H9 (cell line): ENCODE measurements at regions not wholly inside any gene's neighbourhood (a gene's known extent, or its start where the extent isn't known, plus 50 kb on each side); places are given as distances from the start of the nearest gene placed in this dataset.

Source experiments
- DNase-seq: peaks from one replicate; pipeline ENCODE4 v3.0.0-alpha.2; 2017
- H2AFZ ChIP-seq: one replicate; pipeline ENCODE4 v1.6.1; 2013; ENCODE audit warnings: mild to moderate bottlenecking, low read length, control low read depth, moderate library complexity
- H2AK5ac ChIP-seq: 2 replicates; pipeline ENCODE4 v1.6.1; 2013; ENCODE audit warnings: low read length, control low read depth, mixed read lengths; ENCODE audit not compliant: insufficient read length
- H2BK120ac ChIP-seq: one replicate; pipeline ENCODE4 v1.6.1; 2013; ENCODE audit warnings: low read depth, mild to moderate bottlenecking, low read length, control low read depth, inconsistent platforms; ENCODE audit not compliant: poor library complexity, severe bottlenecking
- H2BK12ac ChIP-seq: 2 replicates; pipeline ENCODE4 v1.6.1; 2013; ENCODE audit warnings: low read length, control low read depth, mixed read lengths, low read depth; ENCODE audit not compliant: insufficient read length
- H2BK15ac ChIP-seq: 2 replicates; pipeline ENCODE4 v1.6.1; 2013; ENCODE audit warnings: low read depth, low read length, control low read depth
- H2BK20ac ChIP-seq: one replicate; pipeline ENCODE4 v1.6.1; 2013; ENCODE audit warnings: low read depth, mild to moderate bottlenecking, low read length, control low read depth, inconsistent platforms; ENCODE audit not compliant: poor library complexity, severe bottlenecking
- H2BK5ac ChIP-seq: 2 replicates; pipeline ENCODE4 v1.6.1; 2013; ENCODE audit warnings: low read length, control low read depth, mixed read lengths; ENCODE audit not compliant: insufficient read length
- H3K14ac ChIP-seq: 2 replicates; pipeline ENCODE4 v1.6.1; 2013; ENCODE audit warnings: low read length, control low read depth; ENCODE audit not compliant: insufficient read depth
- H3K18ac ChIP-seq: 2 replicates; pipeline ENCODE4 v1.6.1; 2013; ENCODE audit warnings: low read depth, mild to moderate bottlenecking, mixed read lengths, low read length, control low read depth; ENCODE audit not compliant: insufficient read length
- H3K23ac ChIP-seq: 2 replicates; pipeline ENCODE4 v1.6.1; 2013; ENCODE audit warnings: low read length, control low read depth, mixed read lengths, low read depth; ENCODE audit not compliant: insufficient read length
- H3K23me2 ChIP-seq: 2 replicates; pipeline ENCODE4 v1.6.1; 2013; ENCODE audit warnings: low read depth, mild to moderate bottlenecking, mixed read lengths, low read length, control low read depth; ENCODE audit not compliant: insufficient read length, poor library complexity, severe bottlenecking
- H3K27ac ChIP-seq: 2 replicates; pipeline ENCODE4 v1.5.1; 2013; ENCODE audit warnings: low read length, control low read depth, mixed read lengths, low read depth; ENCODE audit not compliant: insufficient read length
- H3K27me3 ChIP-seq: 2 replicates; pipeline ENCODE4 v1.6.1; 2013; ENCODE audit warnings: low read length, control low read depth, inconsistent platforms; ENCODE audit not compliant: insufficient read depth
- H3K4ac ChIP-seq: 2 replicates; pipeline ENCODE4 v1.6.1; 2013; ENCODE audit warnings: low read depth, mild to moderate bottlenecking, control low read depth, inconsistent platforms, low read length, moderate library complexity
- H3K4me1 ChIP-seq: 2 replicates; pipeline ENCODE4 v1.6.1; 2013; ENCODE audit warnings: low read length, control low read depth, inconsistent platforms; ENCODE audit not compliant: insufficient read depth
- H3K4me2 ChIP-seq: 2 replicates; pipeline ENCODE4 v1.6.1; 2013; ENCODE audit warnings: low read length, control low read depth, mixed read lengths; ENCODE audit not compliant: insufficient read length, insufficient read depth
- H3K56ac ChIP-seq: 2 replicates; pipeline ENCODE4 v1.6.1; 2013; ENCODE audit warnings: low read depth, mild to moderate bottlenecking, mixed read lengths, low read length, control low read depth; ENCODE audit not compliant: insufficient read length
- H3K79me1 ChIP-seq: 2 replicates; pipeline ENCODE4 v1.6.1; 2013; ENCODE audit warnings: low read depth, mild to moderate bottlenecking, moderate library complexity, low read length, control low read depth, inconsistent platforms; ENCODE audit not compliant: insufficient read depth, poor library complexity, severe bottlenecking
- H3K79me2 ChIP-seq: 2 replicates; pipeline ENCODE4 v1.6.1; 2013; ENCODE audit warnings: low read length, control low read depth, inconsistent platforms; ENCODE audit not compliant: insufficient read depth
- H3K9ac ChIP-seq: 2 replicates; pipeline ENCODE4 v1.6.1; 2013; ENCODE audit warnings: low read length, control low read depth, mixed read lengths; ENCODE audit not compliant: insufficient read length; ENCODE audit errors: extremely low read depth
- H3K9me3 ChIP-seq: one replicate; pipeline ENCODE4 v1.6.1; 2013; ENCODE audit warnings: low read depth, low read length, inconsistent platforms; ENCODE audit not compliant: control insufficient read depth
- H3T11ph ChIP-seq: one replicate; pipeline ENCODE4 v1.6.1; 2013; ENCODE audit warnings: mild to moderate bottlenecking, low read length, control low read depth, inconsistent platforms
- H4K20me1 ChIP-seq: one replicate; pipeline ENCODE4 v1.6.1; 2013; ENCODE audit not compliant: control insufficient read depth, insufficient read length, insufficient read depth
- H4K5ac ChIP-seq: 2 replicates; pipeline ENCODE4 v1.6.1; 2013; ENCODE audit warnings: low read depth, mild to moderate bottlenecking, mixed read lengths, low read length, control low read depth; ENCODE audit not compliant: insufficient read length
- H4K8ac ChIP-seq: replicated peaks from 2 replicates; pipeline ENCODE4 v1.6.1; 2013; ENCODE audit warnings: low read length, control low read depth, mixed read lengths, low read depth; ENCODE audit not compliant: insufficient read length
- H4K91ac ChIP-seq: 2 replicates; pipeline ENCODE4 v1.6.1; 2013; ENCODE audit warnings: low read depth, mild to moderate bottlenecking, moderate library complexity, mixed read lengths, low read length, control low read depth; ENCODE audit not compliant: insufficient read length
- H3K27ac Mint-ChIP-seq, 3 experiments: 2 replicates in 2 of 3; 3 replicates in 1 of 3; pipeline ENCODE4 v1.8.0; 2020 to 2021; ENCODE audit warnings: mixed read lengths in 3 of 3, mild to moderate bottlenecking in 1 of 3, moderate library complexity in 1 of 3
- H3K27me3 Mint-ChIP-seq: 2 replicates; pipeline ENCODE4 v1.8.0; 2021; ENCODE audit warnings: low read depth, mild to moderate bottlenecking, moderate library complexity, mixed read lengths
- H3K36me3 Mint-ChIP-seq, 3 experiments: 2 replicates in 2 of 3; 3 replicates in 1 of 3; pipeline ENCODE4 v1.8.0; 2020 to 2021; ENCODE audit warnings: low read depth in 3 of 3, mixed read lengths in 3 of 3; ENCODE audit not compliant: insufficient read depth in 1 of 3
- H3K4me1 Mint-ChIP-seq, 2 experiments: 2 replicates each; pipeline ENCODE4 v1.8.0; 2020; ENCODE audit warnings: mixed read lengths in 2 of 2
- H3K4me3 Mint-ChIP-seq, 2 experiments: 2 replicates in 1 of 2; 3 replicates in 1 of 2; pipeline ENCODE4 v1.8.0; 2020 to 2021; ENCODE audit warnings: mild to moderate bottlenecking in 2 of 2, mixed read lengths in 2 of 2, moderate library complexity in 1 of 2
- H3K9me3 Mint-ChIP-seq, 2 experiments: 2 replicates in 1 of 2; 3 replicates in 1 of 2; pipeline ENCODE4 v1.8.0; 2020; ENCODE audit warnings: mild to moderate bottlenecking in 2 of 2, mixed read lengths in 2 of 2, moderate library complexity in 1 of 2
- CTCF ChIP-seq: fragments of 200-600 bp; sonication (generic); conservative IDR thresholded peaks from 3 replicates; pipeline ENCODE4 v1.8.0; 2021; ENCODE audit warnings: antibody characterized with exemption, mild to moderate bottlenecking
- WGBS: extraction: QIAGEN DNeasy Blood & Tissue Kit; methylation state at CpG from one replicate; pipeline ENCODE4 v1.1.7; 2013; ENCODE audit warnings: missing lambda C conversion rate, low lambda C conversion rate, mixed read lengths; ENCODE audit not compliant: insufficient read length; ENCODE audit errors: extremely low coverage; 5-methylcytosine and 5-hydroxymethylcytosine counted together

GRCh38 chr9:23587433-23587832, 238.6 kb downstream of the ELAVL2 start:
- no peak for TF ChIP-seq CTCF
- H4K20me1 ChIP-seq = no peaks in the 10 kb centered on the region
- no peak overlapping the region for H4K5ac ChIP-seq
- peaks cover 23 to 27% of the 10 kb centered on the region in 2 experiments for H3K4me1 Mint-ChIP-seq
- no peak overlapping the region for H3K56ac ChIP-seq
- H3K9me3 ChIP-seq = no peaks in the 10 kb centered on the region
- no peak overlapping the region for H3K27ac ChIP-seq
- no peak overlapping the region for H3T11ph ChIP-seq
- H3K36me3 Mint-ChIP-seq = no peaks in the 10 kb centered on the region
- H2AK5ac ChIP-seq = no peak overlapping the region
- peaks cover 10% of the 10 kb centered on the region; the same call in 1 of the 2 replicates for H3K4me1 ChIP-seq
- no peak overlapping the region for H3K4me2 ChIP-seq
- no peak overlapping the region for H3K4me3 Mint-ChIP-seq
- H2BK120ac ChIP-seq = no peak overlapping the region
- H3K9ac ChIP-seq = no peak overlapping the region
- no peak overlapping the region for H3K27ac Mint-ChIP-seq
- H2BK15ac ChIP-seq = no peak overlapping the region
- H3K23me2 ChIP-seq = no peaks in the 10 kb centered on the region
- H3K9me3 Mint-ChIP-seq = no peaks in the 10 kb centered on the region
- no peaks in the 10 kb centered on the region for H3K79me2 ChIP-seq
- no peak overlapping the region for H2BK12ac ChIP-seq
- whole genome bisulfite sequencing = no CpG with 5 or more reads among the region's 3 CpGs
- no peak overlapping the region for H3K14ac ChIP-seq
- H4K91ac ChIP-seq = no peak overlapping the region
- H2BK20ac ChIP-seq = no peak overlapping the region
- H4K8ac ChIP-seq = no peak overlapping the region
- H3K79me1 ChIP-seq = no peaks in the 10 kb centered on the region
- no peaks in the 10 kb centered on the region for H3K27me3 ChIP-seq
- no peak for DNase-seq
- no peak overlapping the region for H3K4ac ChIP-seq
- no peak overlapping the region for H3K18ac ChIP-seq
- no peaks in the 10 kb centered on the region for H3K27me3 Mint-ChIP-seq
- H2AFZ ChIP-seq = no peak overlapping the region
- no peak overlapping the region for H3K23ac ChIP-seq
- H2BK5ac ChIP-seq = no peak overlapping the region
